Liver (tissue), 8 donors: ENCODE measurements at regions not wholly inside any gene's neighbourhood (a gene's known extent, or its start where the extent isn't known, plus 50 kb on each side); places are given as distances from the start of the nearest gene placed in this dataset.

Experiments
- DNase-seq: peaks from one replicate; pipeline ENCODE4 v3.0.0-alpha.2; 2017; ENCODE audit warnings: low spot score
- H3K27ac ChIP-seq, 2 donors: one replicate each; pipeline ENCODE4 v1.7.0; 2013; ENCODE audit warnings: inconsistent platforms in 2 of 2, low read length in 2 of 2, control low read depth in 1 of 2, low read depth in 1 of 2, mild to moderate bottlenecking in 1 of 2
- H3K27me3 ChIP-seq, 4 donors: one replicate each; pipeline versions ENCODE4 v1.6.1 to v1.7.0; 2013; ENCODE audit warnings: low read length in 3 of 4, inconsistent platforms in 1 of 4, mild to moderate bottlenecking in 1 of 4, moderate library complexity in 1 of 4; ENCODE audit not compliant: control insufficient read depth in 4 of 4, insufficient read depth in 4 of 4
- H3K36me3 ChIP-seq, 4 donors: one replicate each; pipeline versions ENCODE4 v1.6.1 to v1.7.0; 2013; ENCODE audit warnings: low read length in 3 of 4, mild to moderate bottlenecking in 3 of 4, low read depth in 1 of 4, moderate library complexity in 1 of 4; ENCODE audit not compliant: control insufficient read depth in 4 of 4, insufficient read depth in 3 of 4
- H3K4me1 ChIP-seq, 4 donors: one replicate each; pipeline versions ENCODE4 v1.6.1 to v1.7.0; 2013; ENCODE audit warnings: low read length in 3 of 4, mild to moderate bottlenecking in 3 of 4, moderate library complexity in 1 of 4; ENCODE audit not compliant: control insufficient read depth in 4 of 4, insufficient read depth in 4 of 4
- H3K4me3 ChIP-seq, 3 donors: one replicate each; pipeline versions ENCODE4 v1.6.1 to v1.7.0; 2013; ENCODE audit warnings: low read length in 3 of 3, control low read depth in 1 of 3, low read depth in 1 of 3, mild to moderate bottlenecking in 1 of 3
- H3K9ac ChIP-seq, 2 donors: one replicate each; pipeline ENCODE4 v1.7.0; 2013; ENCODE audit warnings: low read length in 2 of 2, mild to moderate bottlenecking in 2 of 2, moderate library complexity in 2 of 2, control low read depth in 1 of 2, low read depth in 1 of 2
- H3K9me3 ChIP-seq, 4 donors: one replicate each; pipeline versions ENCODE4 v1.6.1 to v1.7.0; 2013; ENCODE audit warnings: low read length in 3 of 4; ENCODE audit not compliant: control insufficient read depth in 4 of 4
- EGR1 ChIP-seq, 2 donors: IDR thresholded peaks; 2 replicates each; pipeline ENCODE4 v1.6.1; 2016 to 2018; ENCODE audit warnings: antibody characterized with exemption in 2 of 2, low read depth in 2 of 2
- FOXA2 ChIP-seq: IDR thresholded peaks from 2 replicates; pipeline ENCODE4 v1.6.1; 2016; ENCODE audit warnings: antibody characterized with exemption
- GABPA ChIP-seq, 2 donors: IDR thresholded peaks in 1 of 2; conservative IDR thresholded peaks in 1 of 2; 2 replicates each; pipeline ENCODE4 v1.6.1; 2016; ENCODE audit warnings: antibody characterized with exemption in 2 of 2, mild to moderate bottlenecking in 1 of 2, moderate library complexity in 1 of 2
- HNF4A ChIP-seq, 2 donors: conservative IDR thresholded peaks; 2 replicates each; pipeline ENCODE4 v1.6.1; 2016; ENCODE audit warnings: antibody characterized with exemption in 2 of 2, mild to moderate bottlenecking in 2 of 2
- JUND ChIP-seq, 2 donors: IDR thresholded peaks; 2 replicates each; pipeline ENCODE4 v1.6.1; 2016; ENCODE audit warnings: antibody characterized with exemption in 2 of 2
- RAD21 ChIP-seq, 2 donors: IDR thresholded peaks; 2 replicates each; pipeline ENCODE4 v1.6.1; 2016; ENCODE audit warnings: antibody characterized with exemption in 2 of 2, mild to moderate bottlenecking in 2 of 2
- RXRA ChIP-seq, 2 donors: IDR thresholded peaks; 2 replicates each; pipeline ENCODE4 v1.6.1; 2017 to 2018; ENCODE audit warnings: antibody characterized with exemption in 2 of 2, mild to moderate bottlenecking in 1 of 2
- SP1 ChIP-seq: IDR thresholded peaks from 2 replicates; pipeline ENCODE4 v1.6.1; 2018; ENCODE audit warnings: antibody characterized with exemption, mild to moderate bottlenecking
- YY1 ChIP-seq: IDR thresholded peaks from 2 replicates; pipeline ENCODE4 v1.6.1; 2016; ENCODE audit warnings: antibody characterized with exemption, mild to moderate bottlenecking
- WGBS: extraction: QIAGEN DNeasy Blood & Tissue Kit; methylation state at CpG from one replicate; pipeline ENCODE4 v1.1.7; 2013; 5-methylcytosine and 5-hydroxymethylcytosine counted together
- TF ChIP-seq, protein P1 (sequence below): fragments of 150-350 bp; IDR thresholded peaks from 2 replicates; pipeline ENCODE4 v1.5.1; 2017; ENCODE audit warnings: improper control_type of control experiment, low read depth, low read length; ENCODE audit not compliant: missing input control
- TF ChIP-seq, protein P2 (sequence below): IDR thresholded peaks from 2 replicates; pipeline ENCODE4 v1.6.1; 2016; ENCODE audit warnings: antibody characterized with exemption
- TF ChIP-seq, protein P3 (sequence below): IDR thresholded peaks from 2 replicates; pipeline ENCODE4 v1.6.1; 2016; ENCODE audit warnings: antibody characterized with exemption
- TF ChIP-seq, protein P4 (sequence below): IDR thresholded peaks from 2 replicates; pipeline ENCODE4 v1.6.1; 2016; ENCODE audit warnings: antibody characterized with exemption
- donor health status: healthy.
- donor health status: healthy.
- donor health status: healthy.
- donor health status: healthy.
- donor health status: healthy.

- DNase-seq, result no peak
These were observed 267.6 kb upstream of the SFSWAP start for GRCh38 chr12:131443019-131444000.

GRCh38 chr12:131444220-131445164 is 266.4 kb upstream of the SFSWAP start:
- H3K4me1 ChIP-seq, result peaks cover 0 to 2% (median 0%) of the 10 kb centered on the region in 4 donors
- H3K9ac ChIP-seq, result no peak overlapping the region
- H3K4me3 ChIP-seq, result no peak overlapping the region
- no peak overlapping the region for H3K27ac ChIP-seq
- TF ChIP-seq YY1, result no peak
- no peak for TF ChIP-seq EGR1 (IDR thresholded peaks at IDR 0.05; ENCODE audit: low read depth in 2 of 2)
- TF ChIP-seq SP1, result no peak
- H3K27me3 ChIP-seq, result no peaks in the 10 kb centered on the region
- no peaks in the 10 kb centered on the region for H3K9me3 ChIP-seq
- 92% methylated on average over 24 of the region's 24 CpGs for WGBS
- H3K36me3 ChIP-seq, result no peaks in the 10 kb centered on the region
- DNase-seq, result peak; percentile 22

More at GRCh38 chr12:131443019-131444000, 267.6 kb upstream of the SFSWAP start:
- H3K4me3 ChIP-seq, result no peak overlapping the region
- no peaks in the 10 kb centered on the region for H3K36me3 ChIP-seq
- no peaks in the 10 kb centered on the region for H3K27me3 ChIP-seq
- H3K4me1 ChIP-seq, result peaks cover 0 to 2% (median 0%) of the 10 kb centered on the region in 4 donors
- WGBS, result 82% methylated on average over 36 of the region's 36 CpGs
- no peak for TF ChIP-seq RXRA (IDR thresholded peaks at IDR 0.05)
- no peak for TF ChIP-seq HNF4A (conservative IDR thresholded peaks at IDR 0.05)
- no peak for TF ChIP-seq FOXA2
- TF ChIP-seq, protein P1, sequence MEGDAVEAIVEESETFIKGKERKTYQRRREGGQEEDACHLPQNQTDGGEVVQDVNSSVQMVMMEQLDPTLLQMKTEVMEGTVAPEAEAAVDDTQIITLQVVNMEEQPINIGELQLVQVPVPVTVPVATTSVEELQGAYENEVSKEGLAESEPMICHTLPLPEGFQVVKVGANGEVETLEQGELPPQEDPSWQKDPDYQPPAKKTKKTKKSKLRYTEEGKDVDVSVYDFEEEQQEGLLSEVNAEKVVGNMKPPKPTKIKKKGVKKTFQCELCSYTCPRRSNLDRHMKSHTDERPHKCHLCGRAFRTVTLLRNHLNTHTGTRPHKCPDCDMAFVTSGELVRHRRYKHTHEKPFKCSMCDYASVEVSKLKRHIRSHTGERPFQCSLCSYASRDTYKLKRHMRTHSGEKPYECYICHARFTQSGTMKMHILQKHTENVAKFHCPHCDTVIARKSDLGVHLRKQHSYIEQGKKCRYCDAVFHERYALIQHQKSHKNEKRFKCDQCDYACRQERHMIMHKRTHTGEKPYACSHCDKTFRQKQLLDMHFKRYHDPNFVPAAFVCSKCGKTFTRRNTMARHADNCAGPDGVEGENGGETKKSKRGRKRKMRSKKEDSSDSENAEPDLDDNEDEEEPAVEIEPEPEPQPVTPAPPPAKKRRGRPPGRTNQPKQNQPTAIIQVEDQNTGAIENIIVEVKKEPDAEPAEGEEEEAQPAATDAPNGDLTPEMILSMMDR, result no peak
- no peak for TF ChIP-seq RAD21 (IDR thresholded peaks at IDR 0.05)
- TF ChIP-seq GABPA (IDR thresholded peaks at IDR 0.05 in 1 of 2, conservative IDR thresholded peaks at IDR 0.05 in 1 of 2), result no peak
- TF ChIP-seq, protein P2, sequence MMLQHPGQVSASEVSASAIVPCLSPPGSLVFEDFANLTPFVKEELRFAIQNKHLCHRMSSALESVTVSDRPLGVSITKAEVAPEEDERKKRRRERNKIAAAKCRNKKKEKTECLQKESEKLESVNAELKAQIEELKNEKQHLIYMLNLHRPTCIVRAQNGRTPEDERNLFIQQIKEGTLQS, result no peak
- TF ChIP-seq, protein P3, sequence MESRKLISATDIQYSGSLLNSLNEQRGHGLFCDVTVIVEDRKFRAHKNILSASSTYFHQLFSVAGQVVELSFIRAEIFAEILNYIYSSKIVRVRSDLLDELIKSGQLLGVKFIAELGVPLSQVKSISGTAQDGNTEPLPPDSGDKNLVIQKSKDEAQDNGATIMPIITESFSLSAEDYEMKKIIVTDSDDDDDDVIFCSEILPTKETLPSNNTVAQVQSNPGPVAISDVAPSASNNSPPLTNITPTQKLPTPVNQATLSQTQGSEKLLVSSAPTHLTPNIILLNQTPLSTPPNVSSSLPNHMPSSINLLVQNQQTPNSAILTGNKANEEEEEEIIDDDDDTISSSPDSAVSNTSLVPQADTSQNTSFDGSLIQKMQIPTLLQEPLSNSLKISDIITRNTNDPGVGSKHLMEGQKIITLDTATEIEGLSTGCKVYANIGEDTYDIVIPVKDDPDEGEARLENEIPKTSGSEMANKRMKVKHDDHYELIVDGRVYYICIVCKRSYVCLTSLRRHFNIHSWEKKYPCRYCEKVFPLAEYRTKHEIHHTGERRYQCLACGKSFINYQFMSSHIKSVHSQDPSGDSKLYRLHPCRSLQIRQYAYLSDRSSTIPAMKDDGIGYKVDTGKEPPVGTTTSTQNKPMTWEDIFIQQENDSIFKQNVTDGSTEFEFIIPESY, result no peak
- no peak for TF ChIP-seq SP1
- no peak for TF ChIP-seq JUND (IDR thresholded peaks at IDR 0.05)
- TF ChIP-seq, protein P4, sequence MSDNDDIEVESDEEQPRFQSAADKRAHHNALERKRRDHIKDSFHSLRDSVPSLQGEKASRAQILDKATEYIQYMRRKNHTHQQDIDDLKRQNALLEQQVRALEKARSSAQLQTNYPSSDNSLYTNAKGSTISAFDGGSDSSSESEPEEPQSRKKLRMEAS, result no peak
- H3K9me3 ChIP-seq, result no peaks in the 10 kb centered on the region
- H3K9ac ChIP-seq, result no peak overlapping the region
- H3K27ac ChIP-seq, result no peak overlapping the region
